ENCODE measurements at regions not wholly inside any gene's neighbourhood (a gene's known extent, or its start where the extent isn't known, plus 50 kb on each side); places are given as distances from the start of the nearest gene placed in this dataset.

GRCh38 chr3:88398581-88398980 is 248.8 kb downstream of the C3orf38 start:
- TF ChIP-seq CTCF (IDR thresholded peaks at IDR 0.05; ENCODE audit: low read depth, low read length) = no peak
- no peak for TF ChIP-seq POLR2A (IDR thresholded peaks at IDR 0.05; ENCODE audit: extremely low read depth, insufficient read length)
- TF ChIP-seq, protein P1, sequence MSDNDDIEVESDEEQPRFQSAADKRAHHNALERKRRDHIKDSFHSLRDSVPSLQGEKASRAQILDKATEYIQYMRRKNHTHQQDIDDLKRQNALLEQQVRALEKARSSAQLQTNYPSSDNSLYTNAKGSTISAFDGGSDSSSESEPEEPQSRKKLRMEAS (IDR thresholded peaks at IDR 0.05; ENCODE audit: low read depth, low read length) = no peak
- TF ChIP-seq MYC (IDR thresholded peaks at IDR 0.05; ENCODE audit: low read depth, low read length) = no peak

Measured in NB4 (cell line).